Nephron progenitor cell (in vitro differentiated cells): ENCODE measurements at regions not wholly inside any gene's neighbourhood (a gene's known extent, or its start where the extent isn't known, plus 50 kb on each side); places are given as distances from the start of the nearest gene placed in this dataset.

Experiments
- DNase-seq: peaks from one replicate; pipeline ENCODE4 v3.0.0; 2021
- H3K27ac Mint-ChIP-seq: 2 replicates; pipeline ENCODE4 v1.8.0; 2021; ENCODE audit warnings: mild to moderate bottlenecking, moderate library complexity, mixed read lengths
- H3K27me3 Mint-ChIP-seq: 2 replicates; pipeline ENCODE4 v1.8.0; 2021; ENCODE audit warnings: mild to moderate bottlenecking, low read depth, mixed read lengths; ENCODE audit not compliant: poor library complexity
- H3K36me3 Mint-ChIP-seq: 2 replicates; pipeline ENCODE4 v1.8.0; 2021; ENCODE audit warnings: low read depth, mixed read lengths
- H3K4me1 Mint-ChIP-seq: 2 replicates; pipeline ENCODE4 v1.8.0; 2021; ENCODE audit warnings: mixed read lengths
- H3K4me3 Mint-ChIP-seq: 2 replicates; pipeline ENCODE4 v1.8.0; 2021; ENCODE audit warnings: mild to moderate bottlenecking, moderate library complexity, mixed read lengths
- H3K9me3 Mint-ChIP-seq: 2 replicates; pipeline ENCODE4 v1.8.0; 2021; ENCODE audit warnings: mild to moderate bottlenecking, moderate library complexity, mixed read lengths
- TF ChIP-seq, protein P1 (sequence below): fragments of 200-600 bp; sonication (generic); IDR thresholded peaks from 2 replicates; pipeline ENCODE4 v1.5.0; 2021; ENCODE audit warnings: antibody characterized with exemption

DNA sequence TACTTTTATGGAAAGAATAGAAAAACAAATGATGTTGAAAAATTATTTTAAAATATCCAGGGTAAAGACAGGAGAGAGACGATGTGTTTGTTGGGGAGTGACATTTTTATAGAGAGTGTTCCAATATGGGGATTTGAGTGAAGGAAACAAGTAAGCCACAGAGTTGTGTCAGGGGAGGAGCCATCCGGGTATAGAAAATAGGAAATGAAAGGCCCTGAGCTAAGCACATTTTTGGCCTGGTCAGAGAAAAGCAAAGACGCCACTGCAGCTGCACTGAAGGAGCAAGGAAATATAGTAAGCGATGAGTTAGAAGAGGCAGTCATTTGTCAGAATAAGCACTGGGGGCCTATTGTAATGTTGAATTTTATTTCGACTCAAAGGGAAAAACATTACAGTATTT, 107.3 kb upstream of the ADGRL4 start:
- H3K36me3 Mint-ChIP-seq: no peaks in the 10 kb centered on the region
- no peaks in the 10 kb centered on the region for H3K9me3 Mint-ChIP-seq
- TF ChIP-seq, protein P1, sequence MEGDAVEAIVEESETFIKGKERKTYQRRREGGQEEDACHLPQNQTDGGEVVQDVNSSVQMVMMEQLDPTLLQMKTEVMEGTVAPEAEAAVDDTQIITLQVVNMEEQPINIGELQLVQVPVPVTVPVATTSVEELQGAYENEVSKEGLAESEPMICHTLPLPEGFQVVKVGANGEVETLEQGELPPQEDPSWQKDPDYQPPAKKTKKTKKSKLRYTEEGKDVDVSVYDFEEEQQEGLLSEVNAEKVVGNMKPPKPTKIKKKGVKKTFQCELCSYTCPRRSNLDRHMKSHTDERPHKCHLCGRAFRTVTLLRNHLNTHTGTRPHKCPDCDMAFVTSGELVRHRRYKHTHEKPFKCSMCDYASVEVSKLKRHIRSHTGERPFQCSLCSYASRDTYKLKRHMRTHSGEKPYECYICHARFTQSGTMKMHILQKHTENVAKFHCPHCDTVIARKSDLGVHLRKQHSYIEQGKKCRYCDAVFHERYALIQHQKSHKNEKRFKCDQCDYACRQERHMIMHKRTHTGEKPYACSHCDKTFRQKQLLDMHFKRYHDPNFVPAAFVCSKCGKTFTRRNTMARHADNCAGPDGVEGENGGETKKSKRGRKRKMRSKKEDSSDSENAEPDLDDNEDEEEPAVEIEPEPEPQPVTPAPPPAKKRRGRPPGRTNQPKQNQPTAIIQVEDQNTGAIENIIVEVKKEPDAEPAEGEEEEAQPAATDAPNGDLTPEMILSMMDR: no peak
- no peak for DNase-seq
- no peak overlapping the region for H3K4me3 Mint-ChIP-seq
- no peak overlapping the region for H3K27ac Mint-ChIP-seq
- H3K4me1 Mint-ChIP-seq: no peaks in the 10 kb centered on the region
- peaks cover 3% of the 10 kb centered on the region for H3K27me3 Mint-ChIP-seq

DNA sequence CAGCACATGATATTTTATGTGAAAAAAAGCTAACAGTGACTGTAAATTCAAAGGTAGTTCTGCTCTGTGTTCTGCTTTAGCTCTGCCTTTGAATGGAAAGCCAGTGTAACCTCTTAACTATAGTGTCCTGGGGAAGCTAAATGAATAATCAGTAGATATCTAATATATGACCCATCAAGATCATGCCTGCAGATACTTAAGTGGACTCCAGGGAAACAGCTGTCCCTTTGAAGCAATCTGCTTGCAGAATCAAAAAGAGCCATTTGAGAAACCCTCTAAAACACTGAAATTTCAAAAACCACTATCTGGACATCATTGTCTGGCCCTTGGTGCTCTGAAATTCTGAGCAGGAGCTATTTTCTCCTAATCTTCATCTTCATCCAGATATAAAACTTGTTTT, 104.2 kb upstream of the ADGRL4 start:
- TF ChIP-seq, protein P1: no peak
- DNase-seq: no peak
- Mint-ChIP-seq H3K4me3 (no peak overlapping the region), H3K36me3 (no peaks in the 10 kb centered on the region), H3K4me1 (no peaks in the 10 kb centered on the region), H3K27ac (no peak overlapping the region), H3K27me3 (no peaks in the 10 kb centered on the region), H3K9me3 (no peaks in the 10 kb centered on the region)

DNA sequence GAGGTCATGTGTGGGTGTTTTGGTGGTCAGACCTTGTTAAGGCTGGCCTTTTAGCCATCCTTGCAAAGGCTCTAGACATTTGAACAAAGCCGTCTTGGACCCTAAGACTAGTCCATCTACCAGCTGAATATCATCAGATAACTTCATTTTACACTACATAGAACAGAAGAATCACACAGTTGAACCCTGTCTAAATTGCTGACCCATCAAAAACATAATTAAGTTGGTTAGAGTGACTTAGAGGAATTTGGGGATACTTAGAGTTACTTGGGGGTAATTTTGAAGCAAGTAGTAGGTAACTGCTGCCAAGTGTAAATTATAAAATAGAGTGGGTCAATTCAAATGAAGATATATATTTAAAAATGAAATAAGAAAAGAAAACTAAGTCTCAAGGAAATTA, 102.9 kb upstream of the ADGRL4 start:
- TF ChIP-seq, protein P1: no peak
- Mint-ChIP-seq H3K27me3 (no peaks in the 10 kb centered on the region), H3K9me3 (no peaks in the 10 kb centered on the region), H3K36me3 (no peaks in the 10 kb centered on the region), H3K4me1 (no peaks in the 10 kb centered on the region), H3K27ac (no peak overlapping the region), H3K4me3 (no peak overlapping the region)
- no peak for DNase-seq

DNA sequence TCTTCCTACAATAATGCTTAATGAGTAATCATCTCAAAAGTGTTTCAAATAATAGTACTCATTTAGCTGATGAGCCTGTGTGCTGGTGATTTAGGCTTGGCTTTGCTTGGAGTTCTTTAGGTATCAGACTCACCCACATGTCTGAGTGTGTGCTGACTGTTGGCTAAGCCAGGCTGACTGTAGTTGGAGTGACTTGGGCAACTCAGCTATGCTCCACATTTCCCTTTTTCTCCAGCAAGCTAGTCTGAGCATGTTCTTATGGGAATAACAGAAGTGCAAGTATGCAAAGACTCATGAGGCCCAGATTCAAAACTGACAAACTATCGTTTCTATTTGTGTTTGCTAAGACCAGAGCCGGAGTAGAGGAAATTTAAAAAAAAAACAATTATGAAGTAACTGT, 99.0 kb upstream of the ADGRL4 start:
- TF ChIP-seq, protein P1: no peak
- H3K9me3 Mint-ChIP-seq: no peaks in the 10 kb centered on the region
- no peaks in the 10 kb centered on the region for H3K36me3 Mint-ChIP-seq
- DNase-seq: no peak
- no peaks in the 10 kb centered on the region for H3K27me3 Mint-ChIP-seq
- H3K4me1 Mint-ChIP-seq: no peaks in the 10 kb centered on the region
- H3K27ac Mint-ChIP-seq: no peak overlapping the region
- no peak overlapping the region for H3K4me3 Mint-ChIP-seq

DNA sequence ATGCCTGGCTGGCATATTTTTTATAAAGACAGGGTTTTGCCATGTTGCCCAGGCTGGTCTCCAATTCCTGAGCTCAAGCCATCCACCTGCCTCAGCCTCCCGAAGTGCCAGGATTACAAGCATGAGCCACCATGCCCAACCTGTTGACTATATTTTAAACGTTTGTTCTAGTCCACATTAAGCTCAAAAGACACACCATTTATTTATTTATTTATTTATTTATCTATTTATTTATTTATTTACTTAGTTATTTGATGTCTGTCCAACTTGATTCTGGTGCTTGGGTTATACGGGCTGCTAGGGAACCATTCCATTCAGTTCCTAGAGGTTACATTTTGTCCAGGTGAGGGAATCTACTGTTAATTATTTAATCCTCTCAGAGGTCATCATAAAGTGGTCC, 98.1 kb upstream of the ADGRL4 start:
- TF ChIP-seq, protein P1: no peak
- Mint-ChIP-seq H3K36me3 (no peaks in the 10 kb centered on the region), H3K27me3 (no peaks in the 10 kb centered on the region), H3K9me3 (no peaks in the 10 kb centered on the region), H3K27ac (no peak overlapping the region), H3K4me1 (no peaks in the 10 kb centered on the region), H3K4me3 (no peak overlapping the region)
- no peak for DNase-seq

DNA sequence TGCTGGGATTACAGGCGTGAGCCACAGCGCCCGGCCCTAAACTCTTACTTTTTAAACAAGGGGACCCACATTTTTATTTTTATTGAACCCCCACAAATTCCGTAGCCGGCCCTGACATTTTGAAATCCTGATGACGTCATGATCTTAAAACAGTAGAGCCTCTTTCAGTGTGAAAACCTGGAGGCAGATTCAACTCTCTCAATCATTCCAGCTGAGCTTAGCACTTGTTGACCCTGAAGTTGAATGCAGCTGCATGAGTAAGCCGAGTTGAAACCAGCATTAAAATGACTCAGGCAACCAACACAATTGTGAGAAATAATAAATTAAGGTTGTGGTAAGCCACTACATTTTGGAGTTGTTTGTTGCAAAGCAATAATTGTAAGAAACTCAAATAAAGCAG, 93.9 kb upstream of the ADGRL4 start:
- no peaks in the 10 kb centered on the region for H3K36me3 Mint-ChIP-seq
- DNase-seq: no peak
- no peak overlapping the region for H3K27ac Mint-ChIP-seq
- H3K4me3 Mint-ChIP-seq: no peak overlapping the region
- TF ChIP-seq, protein P1: no peak
- H3K4me1 Mint-ChIP-seq: peaks cover 13% of the 10 kb centered on the region
- H3K27me3 Mint-ChIP-seq: no peaks in the 10 kb centered on the region
- H3K9me3 Mint-ChIP-seq: no peaks in the 10 kb centered on the region
